Duodenal mucosa (tissue), 2 donors: ENCODE measurements at regions not wholly inside any gene's neighbourhood (a gene's known extent, or its start where the extent isn't known, plus 50 kb on each side); places are given as distances from the start of the nearest gene placed in this dataset.

Source experiments
- H3K27ac ChIP-seq: one replicate; pipeline ENCODE4 v1.7.0; 2013; ENCODE audit warnings: low read depth, low read length
- H3K27me3 ChIP-seq, 2 donors: one replicate each; pipeline ENCODE4 v1.7.0; 2013; ENCODE audit warnings: low read length in 2 of 2, control low read depth in 1 of 2; ENCODE audit not compliant: insufficient read depth in 2 of 2, control insufficient read depth in 1 of 2
- H3K36me3 ChIP-seq, 2 donors: one replicate each; pipeline ENCODE4 v1.7.0; 2013; ENCODE audit warnings: low read length in 2 of 2, control low read depth in 1 of 2; ENCODE audit not compliant: insufficient read depth in 2 of 2, control insufficient read depth in 1 of 2
- H3K4me1 ChIP-seq, 2 donors: one replicate each; pipeline ENCODE4 v1.7.0; 2013; ENCODE audit warnings: low read length in 2 of 2, control low read depth in 1 of 2; ENCODE audit not compliant: insufficient read depth in 2 of 2, control insufficient read depth in 1 of 2
- H3K4me3 ChIP-seq, 2 donors: one replicate each; pipeline ENCODE4 v1.7.0; 2013; ENCODE audit warnings: low read length in 2 of 2, low read depth in 1 of 2
- H3K9ac ChIP-seq, 2 donors: one replicate each; pipeline ENCODE4 v1.7.0; 2013; ENCODE audit warnings: low read length in 2 of 2, low read depth in 1 of 2
- H3K9me3 ChIP-seq, 2 donors: one replicate each; pipeline ENCODE4 v1.7.0; 2013; ENCODE audit warnings: low read length in 2 of 2, control low read depth in 1 of 2; ENCODE audit not compliant: control insufficient read depth in 1 of 2

GRCh38 chr10:9299966-9300365 is 1245.5 kb downstream of the GATA3 start:
- no peaks in the 10 kb centered on the region for H3K9me3 ChIP-seq
- H3K4me3 ChIP-seq, result no peak overlapping the region
- no peaks in the 10 kb centered on the region for H3K36me3 ChIP-seq
- H3K27me3 ChIP-seq, result no peaks in the 10 kb centered on the region
- H3K4me1 ChIP-seq, result no peaks in the 10 kb centered on the region
- H3K9ac ChIP-seq, result no peak overlapping the region
- H3K27ac ChIP-seq, result no peak overlapping the region

GRCh38 chr10:9301148-9301547 is 1246.7 kb downstream of the GATA3 start:
- no peak overlapping the region for H3K9ac ChIP-seq
- no peaks in the 10 kb centered on the region for H3K9me3 ChIP-seq
- no peak overlapping the region for H3K27ac ChIP-seq
- H3K27me3 ChIP-seq, result no peaks in the 10 kb centered on the region
- no peak overlapping the region for H3K4me3 ChIP-seq
- H3K4me1 ChIP-seq, result no peaks in the 10 kb centered on the region
- no peaks in the 10 kb centered on the region for H3K36me3 ChIP-seq

GRCh38 chr10:9301554-9301953 is 1247.1 kb downstream of the GATA3 start:
- H3K4me3 ChIP-seq, result no peak overlapping the region
- no peaks in the 10 kb centered on the region for H3K27me3 ChIP-seq
- no peaks in the 10 kb centered on the region for H3K4me1 ChIP-seq
- H3K27ac ChIP-seq, result no peak overlapping the region
- H3K36me3 ChIP-seq, result no peaks in the 10 kb centered on the region
- no peak overlapping the region for H3K9ac ChIP-seq
- H3K9me3 ChIP-seq, result no peaks in the 10 kb centered on the region

GRCh38 chr10:9302140-9302746 is 1247.8 kb downstream of the GATA3 start:
- Histone ChIP-seq H3K9me3 (no peaks in the 10 kb centered on the region), H3K36me3 (no peaks in the 10 kb centered on the region), H3K4me3 (no peak overlapping the region), H3K27me3 (no peaks in the 10 kb centered on the region), H3K9ac (no peak overlapping the region), H3K4me1 (no peaks in the 10 kb centered on the region), H3K27ac (no peak overlapping the region)

GRCh38 chr10:9305018-9305655 is 1250.6 kb downstream of the GATA3 start:
- Histone ChIP-seq H3K27me3 (no peaks in the 10 kb centered on the region), H3K36me3 (no peaks in the 10 kb centered on the region), H3K9me3 (no peaks in the 10 kb centered on the region), H3K4me1 (no peaks in the 10 kb centered on the region), H3K4me3 (no peak overlapping the region), H3K9ac (no peak overlapping the region), H3K27ac (no peak overlapping the region)

- Histone ChIP-seq H3K27ac (no peak overlapping the region), H3K4me1 (no peaks in the 10 kb centered on the region), H3K36me3 (no peaks in the 10 kb centered on the region), H3K9ac (no peak overlapping the region), H3K27me3 (no peaks in the 10 kb centered on the region), H3K4me3 (no peak overlapping the region), H3K9me3 (no peaks in the 10 kb centered on the region)
Observed at GRCh38 chr10:9311702-9312499, 1257.4 kb downstream of the GATA3 start.

GRCh38 chr10:9315292-9315691 is 1260.8 kb downstream of the GATA3 start:
- H3K36me3 ChIP-seq, result no peaks in the 10 kb centered on the region
- H3K4me1 ChIP-seq, result no peaks in the 10 kb centered on the region
- H3K27ac ChIP-seq, result no peak overlapping the region
- H3K9me3 ChIP-seq, result no peaks in the 10 kb centered on the region
- H3K9ac ChIP-seq, result no peak overlapping the region
- H3K4me3 ChIP-seq, result no peak overlapping the region
- H3K27me3 ChIP-seq, result no peaks in the 10 kb centered on the region

GRCh38 chr10:9331583-9332008 is 1277.1 kb downstream of the GATA3 start:
- no peaks in the 10 kb centered on the region for H3K27me3 ChIP-seq
- H3K4me1 ChIP-seq, result no peaks in the 10 kb centered on the region
- H3K36me3 ChIP-seq, result no peaks in the 10 kb centered on the region
- H3K4me3 ChIP-seq, result no peak overlapping the region
- H3K27ac ChIP-seq, result no peak overlapping the region
- H3K9me3 ChIP-seq, result no peaks in the 10 kb centered on the region
- no peak overlapping the region for H3K9ac ChIP-seq

- no peaks in the 10 kb centered on the region for H3K4me1 ChIP-seq
- H3K36me3 ChIP-seq, result no peaks in the 10 kb centered on the region
- no peak overlapping the region for H3K9ac ChIP-seq
- H3K27me3 ChIP-seq, result peaks cover 0 to 4% of the 10 kb centered on the region in 2 donors
- no peak overlapping the region for H3K4me3 ChIP-seq
- H3K27ac ChIP-seq, result no peak overlapping the region
- no peaks in the 10 kb centered on the region for H3K9me3 ChIP-seq
Observed at GRCh38 chr10:9334270-9334669, 1279.8 kb downstream of the GATA3 start.

GRCh38 chr10:9339716-9340115 is 1285.2 kb downstream of the GATA3 start:
- no peaks in the 10 kb centered on the region for H3K4me1 ChIP-seq
- no peak overlapping the region for H3K27ac ChIP-seq
- H3K27me3 ChIP-seq, result peaks cover 0 to 4% of the 10 kb centered on the region in 2 donors
- H3K9ac ChIP-seq, result no peak overlapping the region
- H3K36me3 ChIP-seq, result no peaks in the 10 kb centered on the region
- no peak overlapping the region for H3K4me3 ChIP-seq
- H3K9me3 ChIP-seq, result no peaks in the 10 kb centered on the region
